Activated CD8-positive, alpha-beta memory T cell treated with anti-CD3 and anti-CD28 coated beads for 36 hours (primary cell): ENCODE measurements at regions not wholly inside any gene's neighbourhood (a gene's known extent, or its start where the extent isn't known, plus 50 kb on each side); places are given as distances from the start of the nearest gene placed in this dataset.
"Not testable (repeated sequence)": the region's sequence is repeated elsewhere in the genome, so short reads cannot be mapped to it uniquely, and the experiment has no call there.

Experiments
- CTCF ChIA-PET: fragments of 350-600 bp; sonication (Branson Sonifier 250); formaldehyde crosslinking; loops from one replicate; lab custom pipeline; 2021; ENCODE audit warnings: antibody characterized with exemption; lab: Charles Lee
- POLR2A ChIA-PET: fragments of 350-600 bp; sonication (Branson Sonifier 250); formaldehyde crosslinking; loops from one replicate; lab custom pipeline; 2021; ENCODE audit warnings: antibody characterized with exemption; lab: Charles Lee

GRCh38 chr2:83394134-83394904, 1064.8 kb downstream of the SUCLG1 start:
- ChIA-PET POLR2A (no interaction called here), CTCF (no interaction called here)

- CTCF ChIA-PET: interaction anchor here (0.6 kb wide), 1 partner anchor 65 kb away, joined by 5 read pairs; no protein-coding TSS in a partner anchor
Observed at GRCh38 chr2:83388804-83389203, 1070.3 kb downstream of the SUCLG1 start.

DNA sequence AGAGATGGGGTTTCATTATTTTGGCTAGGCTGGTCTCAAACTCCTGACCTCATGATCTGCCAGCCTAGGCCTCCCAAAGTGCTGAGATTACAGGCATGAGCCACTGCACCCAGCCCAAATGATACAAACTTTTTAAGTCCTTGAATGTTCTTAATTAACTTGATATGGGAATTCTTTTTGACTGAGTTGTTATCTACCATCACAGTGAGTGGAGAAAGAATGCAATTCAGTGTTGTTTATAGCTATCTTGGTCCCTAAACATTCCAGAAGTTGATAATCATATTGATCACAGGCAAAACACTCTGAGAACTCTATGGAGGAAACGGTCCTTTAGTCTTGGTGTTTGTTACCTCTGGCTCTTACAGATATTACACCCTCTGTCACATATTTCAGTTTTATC, 1072.5 kb downstream of the SUCLG1 start:
- CTCF ChIA-PET: no interaction called here
- POLR2A ChIA-PET: no interaction called here

More at GRCh38 chr2:83388804-83389203, 1070.3 kb downstream of the SUCLG1 start:
- POLR2A ChIA-PET: no interaction called here

- POLR2A ChIA-PET: no interaction called here
- CTCF ChIA-PET: no interaction called here
Observed at GRCh38 chr2:83378921-83379320, 1080.2 kb downstream of the SUCLG1 start.

- POLR2A ChIA-PET: no interaction called here
- CTCF ChIA-PET: no interaction called here
Observed at GRCh38 chr2:83376731-83377130, 1082.3 kb downstream of the SUCLG1 start.

DNA sequence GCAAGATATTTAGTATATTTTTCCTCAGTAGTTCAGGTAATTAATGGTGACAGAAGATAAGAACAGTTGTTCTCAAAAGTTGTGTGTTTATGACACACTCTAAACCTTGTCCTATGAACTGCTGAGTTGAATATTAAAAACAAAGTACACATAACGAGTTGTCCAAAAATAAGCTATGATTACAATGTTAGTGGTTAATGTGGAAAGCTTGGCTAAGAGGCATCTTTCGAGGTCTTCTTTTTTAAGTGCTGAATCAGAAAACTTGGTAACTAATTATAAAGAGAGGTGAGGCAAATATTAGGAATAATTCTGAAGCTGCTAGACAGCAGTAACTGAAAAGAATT, 1088.7 kb downstream of the SUCLG1 start:
- POLR2A ChIA-PET: no interaction called here
- CTCF ChIA-PET: no interaction called here

- CTCF ChIA-PET: no interaction called here
- POLR2A ChIA-PET: no interaction called here
Observed at GRCh38 chr2:83369601-83370418, 1089.3 kb downstream of the SUCLG1 start.

DNA sequence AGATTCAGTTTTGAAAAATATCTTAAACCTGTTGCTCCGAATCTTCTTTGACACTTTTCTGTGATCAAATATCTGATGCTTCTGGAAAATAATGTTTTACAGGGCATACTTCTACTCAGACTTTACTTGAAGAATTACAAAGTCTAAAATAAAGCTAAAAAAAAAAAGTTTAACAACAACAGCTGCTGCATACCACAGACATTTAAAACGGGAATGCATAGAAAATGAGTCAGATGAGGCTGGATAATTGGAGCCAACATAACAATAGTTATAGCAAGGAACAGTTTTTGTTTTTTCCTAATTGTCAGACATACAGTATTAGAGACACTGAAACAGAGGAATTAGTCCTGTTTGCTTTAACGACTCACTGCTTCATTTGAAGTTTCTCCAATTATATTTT, 1090.2 kb downstream of the SUCLG1 start:
- CTCF ChIA-PET: no interaction called here
- POLR2A ChIA-PET: no interaction called here

GRCh38 chr2:83368461-83368860, 1090.6 kb downstream of the SUCLG1 start:
- ChIA-PET POLR2A (no interaction called here), CTCF (no interaction called here)

DNA sequence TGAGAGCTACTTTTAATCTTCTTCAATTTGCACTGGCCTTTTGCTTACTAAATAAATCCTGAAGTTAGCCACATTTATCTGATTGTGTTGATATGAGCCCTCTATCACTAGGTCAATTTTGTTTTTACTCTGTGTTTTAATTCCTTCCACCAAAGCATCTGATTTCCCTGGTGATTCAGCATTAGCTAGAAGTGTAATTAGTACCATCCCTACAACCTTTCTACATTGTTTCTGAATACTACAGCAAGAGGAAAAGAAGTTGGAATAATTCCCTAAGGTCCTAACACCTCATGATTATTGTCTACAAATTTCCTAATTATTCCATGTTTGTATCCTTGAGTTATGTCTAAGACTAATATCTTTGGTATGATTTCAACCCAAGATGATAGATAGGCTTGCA, 1093.6 kb downstream of the SUCLG1 start:
- POLR2A ChIA-PET: no interaction called here
- CTCF ChIA-PET: no interaction called here

DNA sequence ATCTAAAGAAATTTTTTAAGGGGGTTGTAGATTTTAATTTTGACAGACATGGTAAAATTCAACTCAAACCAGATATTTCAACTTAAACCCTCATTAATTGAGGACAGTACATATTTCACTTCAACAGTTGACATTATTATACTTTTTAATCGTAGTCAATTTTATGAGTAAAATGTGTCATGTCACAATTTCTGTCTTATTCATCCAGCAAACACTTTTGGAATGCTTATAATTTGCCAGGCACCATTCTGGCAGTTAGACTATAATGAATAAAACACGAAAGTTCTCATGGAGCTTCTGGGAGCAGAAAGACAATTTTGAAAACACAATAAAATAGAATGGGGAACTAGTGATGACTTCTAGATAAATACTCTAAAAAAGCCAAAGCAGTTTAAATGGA, 1094.8 kb downstream of the SUCLG1 start:
- POLR2A ChIA-PET: no interaction called here
- CTCF ChIA-PET: no interaction called here

DNA sequence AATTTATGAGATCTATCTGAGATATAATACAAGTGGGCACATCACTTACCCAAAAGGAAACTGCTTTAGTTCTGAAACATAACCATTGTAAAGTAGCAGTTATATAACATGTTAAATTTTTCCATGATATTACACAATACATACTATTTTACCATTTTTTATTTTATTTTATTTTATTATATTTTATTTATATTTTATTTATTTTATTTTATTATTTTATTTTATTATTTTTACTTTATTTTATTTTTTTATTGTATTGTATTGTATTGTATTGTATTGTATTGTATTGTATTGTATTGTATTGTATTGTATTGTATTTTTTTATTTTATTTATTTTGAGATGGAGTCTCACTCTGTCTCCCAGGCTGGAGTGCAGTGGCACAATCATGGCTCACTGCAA, 1095.9 kb downstream of the SUCLG1 start:
- POLR2A ChIA-PET, CTCF ChIA-PET: not testable (repeated sequence)

GRCh38 chr2:83359336-83359735, 1099.7 kb downstream of the SUCLG1 start:
- ChIA-PET POLR2A (no interaction called here), CTCF (no interaction called here)

GRCh38 chr2:83342860-83343329, 1116.2 kb downstream of the SUCLG1 start:
- CTCF ChIA-PET: no interaction called here
- POLR2A ChIA-PET: no interaction called here

DNA sequence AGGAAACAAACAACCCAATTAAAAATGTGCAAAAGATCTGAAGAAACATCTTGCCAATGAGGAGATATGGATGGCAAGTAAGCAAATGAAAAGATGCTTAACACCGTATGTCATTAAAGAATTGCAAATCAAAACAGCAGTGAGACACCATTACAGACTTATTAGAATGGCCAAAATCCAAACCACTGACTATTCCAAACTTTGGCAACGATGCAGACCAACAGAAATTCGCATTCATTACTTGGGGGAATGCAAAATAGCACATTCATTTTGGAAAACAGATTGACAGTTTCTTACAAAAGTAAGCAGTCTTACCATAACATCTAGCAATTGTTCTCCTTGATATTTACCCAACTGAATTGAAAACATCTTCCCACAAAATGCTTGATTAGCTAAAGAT, 1118.7 kb downstream of the SUCLG1 start:
- POLR2A ChIA-PET: no interaction called here
- CTCF ChIA-PET: no interaction called here

DNA sequence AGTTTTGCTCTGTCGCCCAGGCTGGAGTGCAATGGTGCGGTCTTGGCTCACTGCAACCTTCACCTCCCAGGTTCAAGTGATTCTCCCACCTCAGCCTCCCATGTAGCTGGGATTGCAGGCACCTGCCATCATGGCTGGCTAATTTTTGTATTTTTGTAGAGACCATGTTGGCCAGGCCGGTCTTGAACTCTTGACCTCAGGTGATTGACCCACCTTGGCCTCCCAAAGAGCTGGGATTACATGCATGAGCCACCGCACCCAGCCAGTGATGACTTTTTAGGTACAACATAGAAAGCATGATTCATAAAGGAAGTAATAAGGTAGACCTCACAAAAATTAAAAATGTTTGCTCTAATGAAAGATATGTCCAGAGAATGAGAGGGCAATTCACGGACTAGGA, 1119.1 kb downstream of the SUCLG1 start:
- CTCF ChIA-PET, POLR2A ChIA-PET: not testable (repeated sequence)

DNA sequence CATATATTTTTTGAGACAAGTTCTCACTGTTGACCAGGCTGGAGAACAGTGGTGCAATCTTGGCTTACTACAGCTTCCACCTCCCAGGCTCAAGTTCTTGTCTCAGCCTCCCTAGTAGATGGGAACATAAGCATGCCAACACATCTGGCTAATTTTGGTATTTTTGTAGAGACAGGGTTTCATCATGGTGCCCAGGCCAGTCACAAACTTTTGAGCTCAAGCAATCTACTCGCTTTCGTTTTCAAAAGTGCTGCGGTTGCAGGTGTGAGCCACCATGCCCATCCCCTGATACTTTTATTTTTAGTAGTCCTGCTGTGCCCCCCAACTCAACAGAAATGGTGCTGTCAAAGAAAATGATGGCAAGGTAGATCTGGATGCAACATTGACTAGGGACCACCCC, 1127.3 kb downstream of the SUCLG1 start:
- ChIA-PET POLR2A (no interaction called here), CTCF (no interaction called here)

GRCh38 chr2:83323038-83323437, 1136.0 kb downstream of the SUCLG1 start:
- CTCF ChIA-PET: interaction anchor here (0.5 kb wide), 1 partner anchor 231 kb away, joined by 3 read pairs; no protein-coding TSS in a partner anchor
- POLR2A ChIA-PET: no interaction called here

DNA sequence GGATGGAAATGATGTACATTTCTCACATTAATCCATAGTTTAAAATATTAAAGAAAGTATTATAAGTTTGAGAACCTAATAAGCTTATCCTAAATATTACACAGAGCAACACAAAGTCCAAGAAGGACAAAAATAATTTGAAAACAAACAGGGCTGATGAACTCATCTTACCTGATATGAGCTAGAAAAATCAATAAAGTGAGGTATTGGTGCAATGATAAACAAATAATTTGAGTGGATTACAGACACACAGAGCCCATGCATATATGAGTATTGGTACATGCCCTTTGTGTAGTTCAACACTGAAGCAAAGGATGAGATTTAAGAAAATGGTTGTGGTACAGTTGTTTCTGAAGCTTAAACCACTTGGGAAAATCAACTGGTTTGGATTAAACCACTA, 1139.0 kb downstream of the SUCLG1 start:
- ChIA-PET CTCF (no interaction called here), POLR2A (no interaction called here)

GRCh38 chr2:83305758-83306378, 1153.2 kb downstream of the SUCLG1 start:
- CTCF ChIA-PET: no interaction called here

More at GRCh38 chr2:83305758-83306378, 1153.2 kb downstream of the SUCLG1 start:
- POLR2A ChIA-PET: no interaction called here
